K562 (cell line): ENCODE measurements at regions not wholly inside any gene's neighbourhood (a gene's known extent, or its start where the extent isn't known, plus 50 kb on each side); places are given as distances from the start of the nearest gene placed in this dataset.

Source experiments
- EZH2 ChIP-seq: IDR thresholded peaks from 2 replicates; pipeline ENCODE4 v1.6.1; 2012; ENCODE audit warnings: low read depth, mild to moderate bottlenecking, inconsistent platforms, low read length, borderline replicate concordance
- KLF13 ChIP-seq: fragments of 450-650 bp; IDR thresholded peaks from 2 replicates; pipeline ENCODE4 v1.6.1; 2016; ENCODE audit warnings: missing genetic modification characterization, low read depth, mild to moderate bottlenecking, missing compliant biosample characterization, moderate library complexity, borderline replicate concordance
- KLF16 ChIP-seq: IDR thresholded peaks from 2 replicates; pipeline ENCODE4 v1.6.1; 2016; ENCODE audit warnings: antibody characterized with exemption
- NR3C1 ChIP-seq: sonication (generic); formaldehyde crosslinking; IDR thresholded peaks from 2 replicates; pipeline ENCODE4 v1.8.1; 2022; ENCODE audit warnings: missing genetic modification reagents
- RAD21 ChIP-seq, 2 experiments: fragments of 250-450 bp in 1 of 2; fragments of 450-650 bp in 1 of 2; sonication (Bioruptor Pico) in 1 of 2; formaldehyde crosslinking in 1 of 2; IDR thresholded peaks in 1 of 2; conservative IDR thresholded peaks in 1 of 2; 2 replicates each; pipeline versions ENCODE4 v1.4.0 to v1.8.0; 2020 to 2022; ENCODE audit warnings: mild to moderate bottlenecking in 2 of 2, moderate library complexity in 1 of 2
- SMARCA4 ChIP-seq: fragments of 450-650 bp; IDR thresholded peaks from 2 replicates; pipeline ENCODE4 v1.6.1; 2016
- SMC3 ChIP-seq: conservative IDR thresholded peaks from 2 replicates; pipeline ENCODE4 v1.6.1; 2011; ENCODE audit warnings: low read depth, low read length, improper control_type of control experiment; ENCODE audit not compliant: insufficient read depth
- ZNF134 ChIP-seq: fragments of 250-450 bp; sonication (Bioruptor Pico); conservative IDR thresholded peaks from 2 replicates; pipeline ENCODE4 v1.4.0; 2020
- TF ChIP-seq, protein P1 (sequence below), 3 experiments: IDR thresholded peaks in 2 of 3; conservative IDR thresholded peaks in 1 of 3; 2 replicates each; pipeline ENCODE4 v1.5.1; 2011 to 2012; ENCODE audit warnings: low read length in 3 of 3, mild to moderate bottlenecking in 3 of 3, control low read depth in 2 of 3, improper control_type of control experiment in 1 of 3, inconsistent platforms in 1 of 3, low read depth in 1 of 3, mixed read lengths in 1 of 3, moderate library complexity in 1 of 3; ENCODE audit not compliant: insufficient read depth in 2 of 3
- TF ChIP-seq, protein P2 (sequence below): sonication (generic); formaldehyde crosslinking; IDR thresholded peaks from 2 replicates; pipeline ENCODE4 v1.8.1; 2023; ENCODE audit warnings: mild to moderate bottlenecking, missing genetic modification reagents

GRCh38 chr2:103664690-103665089, 902.9 kb downstream of the TMEM182 start:
- TF ChIP-seq, protein P1, sequence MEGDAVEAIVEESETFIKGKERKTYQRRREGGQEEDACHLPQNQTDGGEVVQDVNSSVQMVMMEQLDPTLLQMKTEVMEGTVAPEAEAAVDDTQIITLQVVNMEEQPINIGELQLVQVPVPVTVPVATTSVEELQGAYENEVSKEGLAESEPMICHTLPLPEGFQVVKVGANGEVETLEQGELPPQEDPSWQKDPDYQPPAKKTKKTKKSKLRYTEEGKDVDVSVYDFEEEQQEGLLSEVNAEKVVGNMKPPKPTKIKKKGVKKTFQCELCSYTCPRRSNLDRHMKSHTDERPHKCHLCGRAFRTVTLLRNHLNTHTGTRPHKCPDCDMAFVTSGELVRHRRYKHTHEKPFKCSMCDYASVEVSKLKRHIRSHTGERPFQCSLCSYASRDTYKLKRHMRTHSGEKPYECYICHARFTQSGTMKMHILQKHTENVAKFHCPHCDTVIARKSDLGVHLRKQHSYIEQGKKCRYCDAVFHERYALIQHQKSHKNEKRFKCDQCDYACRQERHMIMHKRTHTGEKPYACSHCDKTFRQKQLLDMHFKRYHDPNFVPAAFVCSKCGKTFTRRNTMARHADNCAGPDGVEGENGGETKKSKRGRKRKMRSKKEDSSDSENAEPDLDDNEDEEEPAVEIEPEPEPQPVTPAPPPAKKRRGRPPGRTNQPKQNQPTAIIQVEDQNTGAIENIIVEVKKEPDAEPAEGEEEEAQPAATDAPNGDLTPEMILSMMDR (IDR thresholded peaks at IDR 0.05 in 2 of 3, conservative IDR thresholded peaks at IDR 0.05 in 1 of 3; ENCODE audit: insufficient read depth in 2 of 3, low read depth in 1 of 3, low read length in 3 of 3), result no peak
- TF ChIP-seq ZNF134 (CRISPR knock-in tag) (no peak), SMARCA4 (no peak), SMC3 (no peak), KLF16 (no peak), RAD21 (CRISPR knock-in tag; conservative IDR thresholded peaks at IDR 0.05 in 1 of 2, IDR thresholded peaks at IDR 0.05 in 1 of 2) (no peak), KLF13 (tag) (no peak), NR3C1 (CRISPR knock-in tag) (no peak), EZH2 (no peak)
- TF ChIP-seq, protein P2, sequence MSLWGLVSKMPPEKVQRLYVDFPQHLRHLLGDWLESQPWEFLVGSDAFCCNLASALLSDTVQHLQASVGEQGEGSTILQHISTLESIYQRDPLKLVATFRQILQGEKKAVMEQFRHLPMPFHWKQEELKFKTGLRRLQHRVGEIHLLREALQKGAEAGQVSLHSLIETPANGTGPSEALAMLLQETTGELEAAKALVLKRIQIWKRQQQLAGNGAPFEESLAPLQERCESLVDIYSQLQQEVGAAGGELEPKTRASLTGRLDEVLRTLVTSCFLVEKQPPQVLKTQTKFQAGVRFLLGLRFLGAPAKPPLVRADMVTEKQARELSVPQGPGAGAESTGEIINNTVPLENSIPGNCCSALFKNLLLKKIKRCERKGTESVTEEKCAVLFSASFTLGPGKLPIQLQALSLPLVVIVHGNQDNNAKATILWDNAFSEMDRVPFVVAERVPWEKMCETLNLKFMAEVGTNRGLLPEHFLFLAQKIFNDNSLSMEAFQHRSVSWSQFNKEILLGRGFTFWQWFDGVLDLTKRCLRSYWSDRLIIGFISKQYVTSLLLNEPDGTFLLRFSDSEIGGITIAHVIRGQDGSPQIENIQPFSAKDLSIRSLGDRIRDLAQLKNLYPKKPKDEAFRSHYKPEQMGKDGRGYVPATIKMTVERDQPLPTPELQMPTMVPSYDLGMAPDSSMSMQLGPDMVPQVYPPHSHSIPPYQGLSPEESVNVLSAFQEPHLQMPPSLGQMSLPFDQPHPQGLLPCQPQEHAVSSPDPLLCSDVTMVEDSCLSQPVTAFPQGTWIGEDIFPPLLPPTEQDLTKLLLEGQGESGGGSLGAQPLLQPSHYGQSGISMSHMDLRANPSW (CRISPR knock-in tag), result no peak
